H9 (cell line): ENCODE measurements at regions not wholly inside any gene's neighbourhood (a gene's known extent, or its start where the extent isn't known, plus 50 kb on each side); places are given as distances from the start of the nearest gene placed in this dataset.

Source experiments
- DNase-seq: peaks from one replicate; pipeline ENCODE4 v3.0.0-alpha.2; 2017
- H2AFZ ChIP-seq: one replicate; pipeline ENCODE4 v1.6.1; 2013; ENCODE audit warnings: mild to moderate bottlenecking, low read length, control low read depth, moderate library complexity
- H2AK5ac ChIP-seq: 2 replicates; pipeline ENCODE4 v1.6.1; 2013; ENCODE audit warnings: low read length, control low read depth, mixed read lengths; ENCODE audit not compliant: insufficient read length
- H2BK120ac ChIP-seq: one replicate; pipeline ENCODE4 v1.6.1; 2013; ENCODE audit warnings: low read depth, mild to moderate bottlenecking, low read length, control low read depth, inconsistent platforms; ENCODE audit not compliant: poor library complexity, severe bottlenecking
- H2BK12ac ChIP-seq: 2 replicates; pipeline ENCODE4 v1.6.1; 2013; ENCODE audit warnings: low read length, control low read depth, mixed read lengths, low read depth; ENCODE audit not compliant: insufficient read length
- H2BK15ac ChIP-seq: 2 replicates; pipeline ENCODE4 v1.6.1; 2013; ENCODE audit warnings: low read depth, low read length, control low read depth
- H2BK20ac ChIP-seq: one replicate; pipeline ENCODE4 v1.6.1; 2013; ENCODE audit warnings: low read depth, mild to moderate bottlenecking, low read length, control low read depth, inconsistent platforms; ENCODE audit not compliant: poor library complexity, severe bottlenecking
- H2BK5ac ChIP-seq: 2 replicates; pipeline ENCODE4 v1.6.1; 2013; ENCODE audit warnings: low read length, control low read depth, mixed read lengths; ENCODE audit not compliant: insufficient read length
- H3K14ac ChIP-seq: 2 replicates; pipeline ENCODE4 v1.6.1; 2013; ENCODE audit warnings: low read length, control low read depth; ENCODE audit not compliant: insufficient read depth
- H3K18ac ChIP-seq: 2 replicates; pipeline ENCODE4 v1.6.1; 2013; ENCODE audit warnings: low read depth, mild to moderate bottlenecking, mixed read lengths, low read length, control low read depth; ENCODE audit not compliant: insufficient read length
- H3K23ac ChIP-seq: 2 replicates; pipeline ENCODE4 v1.6.1; 2013; ENCODE audit warnings: low read length, control low read depth, mixed read lengths, low read depth; ENCODE audit not compliant: insufficient read length
- H3K23me2 ChIP-seq: 2 replicates; pipeline ENCODE4 v1.6.1; 2013; ENCODE audit warnings: low read depth, mild to moderate bottlenecking, mixed read lengths, low read length, control low read depth; ENCODE audit not compliant: insufficient read length, poor library complexity, severe bottlenecking
- H3K27ac ChIP-seq: 2 replicates; pipeline ENCODE4 v1.5.1; 2013; ENCODE audit warnings: low read length, control low read depth, mixed read lengths, low read depth; ENCODE audit not compliant: insufficient read length
- H3K27me3 ChIP-seq: 2 replicates; pipeline ENCODE4 v1.6.1; 2013; ENCODE audit warnings: low read length, control low read depth, inconsistent platforms; ENCODE audit not compliant: insufficient read depth
- H3K4ac ChIP-seq: 2 replicates; pipeline ENCODE4 v1.6.1; 2013; ENCODE audit warnings: low read depth, mild to moderate bottlenecking, control low read depth, inconsistent platforms, low read length, moderate library complexity
- H3K4me1 ChIP-seq: 2 replicates; pipeline ENCODE4 v1.6.1; 2013; ENCODE audit warnings: low read length, control low read depth, inconsistent platforms; ENCODE audit not compliant: insufficient read depth
- H3K4me2 ChIP-seq: 2 replicates; pipeline ENCODE4 v1.6.1; 2013; ENCODE audit warnings: low read length, control low read depth, mixed read lengths; ENCODE audit not compliant: insufficient read length, insufficient read depth
- H3K56ac ChIP-seq: 2 replicates; pipeline ENCODE4 v1.6.1; 2013; ENCODE audit warnings: low read depth, mild to moderate bottlenecking, mixed read lengths, low read length, control low read depth; ENCODE audit not compliant: insufficient read length
- H3K79me1 ChIP-seq: 2 replicates; pipeline ENCODE4 v1.6.1; 2013; ENCODE audit warnings: low read depth, mild to moderate bottlenecking, moderate library complexity, low read length, control low read depth, inconsistent platforms; ENCODE audit not compliant: insufficient read depth, poor library complexity, severe bottlenecking
- H3K79me2 ChIP-seq: 2 replicates; pipeline ENCODE4 v1.6.1; 2013; ENCODE audit warnings: low read length, control low read depth, inconsistent platforms; ENCODE audit not compliant: insufficient read depth
- H3K9ac ChIP-seq: 2 replicates; pipeline ENCODE4 v1.6.1; 2013; ENCODE audit warnings: low read length, control low read depth, mixed read lengths; ENCODE audit not compliant: insufficient read length; ENCODE audit errors: extremely low read depth
- H3K9me3 ChIP-seq: one replicate; pipeline ENCODE4 v1.6.1; 2013; ENCODE audit warnings: low read depth, low read length, inconsistent platforms; ENCODE audit not compliant: control insufficient read depth
- H3T11ph ChIP-seq: one replicate; pipeline ENCODE4 v1.6.1; 2013; ENCODE audit warnings: mild to moderate bottlenecking, low read length, control low read depth, inconsistent platforms
- H4K20me1 ChIP-seq: one replicate; pipeline ENCODE4 v1.6.1; 2013; ENCODE audit not compliant: control insufficient read depth, insufficient read length, insufficient read depth
- H4K5ac ChIP-seq: 2 replicates; pipeline ENCODE4 v1.6.1; 2013; ENCODE audit warnings: low read depth, mild to moderate bottlenecking, mixed read lengths, low read length, control low read depth; ENCODE audit not compliant: insufficient read length
- H4K8ac ChIP-seq: replicated peaks from 2 replicates; pipeline ENCODE4 v1.6.1; 2013; ENCODE audit warnings: low read length, control low read depth, mixed read lengths, low read depth; ENCODE audit not compliant: insufficient read length
- H4K91ac ChIP-seq: 2 replicates; pipeline ENCODE4 v1.6.1; 2013; ENCODE audit warnings: low read depth, mild to moderate bottlenecking, moderate library complexity, mixed read lengths, low read length, control low read depth; ENCODE audit not compliant: insufficient read length
- H3K27ac Mint-ChIP-seq, 3 experiments: 2 replicates in 2 of 3; 3 replicates in 1 of 3; pipeline ENCODE4 v1.8.0; 2020 to 2021; ENCODE audit warnings: mixed read lengths in 3 of 3, mild to moderate bottlenecking in 1 of 3, moderate library complexity in 1 of 3
- H3K27me3 Mint-ChIP-seq: 2 replicates; pipeline ENCODE4 v1.8.0; 2021; ENCODE audit warnings: low read depth, mild to moderate bottlenecking, moderate library complexity, mixed read lengths
- H3K36me3 Mint-ChIP-seq, 3 experiments: 2 replicates in 2 of 3; 3 replicates in 1 of 3; pipeline ENCODE4 v1.8.0; 2020 to 2021; ENCODE audit warnings: low read depth in 3 of 3, mixed read lengths in 3 of 3; ENCODE audit not compliant: insufficient read depth in 1 of 3
- H3K4me1 Mint-ChIP-seq, 2 experiments: 2 replicates each; pipeline ENCODE4 v1.8.0; 2020; ENCODE audit warnings: mixed read lengths in 2 of 2
- H3K4me3 Mint-ChIP-seq, 2 experiments: 2 replicates in 1 of 2; 3 replicates in 1 of 2; pipeline ENCODE4 v1.8.0; 2020 to 2021; ENCODE audit warnings: mild to moderate bottlenecking in 2 of 2, mixed read lengths in 2 of 2, moderate library complexity in 1 of 2
- H3K9me3 Mint-ChIP-seq, 2 experiments: 2 replicates in 1 of 2; 3 replicates in 1 of 2; pipeline ENCODE4 v1.8.0; 2020; ENCODE audit warnings: mild to moderate bottlenecking in 2 of 2, mixed read lengths in 2 of 2, moderate library complexity in 1 of 2
- CTCF ChIP-seq: fragments of 200-600 bp; sonication (generic); conservative IDR thresholded peaks from 3 replicates; pipeline ENCODE4 v1.8.0; 2021; ENCODE audit warnings: antibody characterized with exemption, mild to moderate bottlenecking
- WGBS: extraction: QIAGEN DNeasy Blood & Tissue Kit; methylation state at CpG from one replicate; pipeline ENCODE4 v1.1.7; 2013; ENCODE audit warnings: missing lambda C conversion rate, low lambda C conversion rate, mixed read lengths; ENCODE audit not compliant: insufficient read length; ENCODE audit errors: extremely low coverage; 5-methylcytosine and 5-hydroxymethylcytosine counted together

GRCh38 chr12:105907982-105908381 is 230.8 kb downstream of the NUAK1 start:
- DNase-seq: no peak

More at GRCh38 chr12:105907982-105908381, 230.8 kb downstream of the NUAK1 start:
- H3K27me3 ChIP-seq: no peaks in the 10 kb centered on the region
- H3K14ac ChIP-seq: no peak overlapping the region
- H2AFZ ChIP-seq: no peak overlapping the region
- H4K91ac ChIP-seq: no peak overlapping the region
- H3K23me2 ChIP-seq: no peaks in the 10 kb centered on the region
- H3K27ac ChIP-seq: no peak overlapping the region
- H2BK20ac ChIP-seq: no peak overlapping the region
- no peak overlapping the region for H3T11ph ChIP-seq
- no peak overlapping the region for H3K4ac ChIP-seq
- no CpG with 5 or more reads among the region's 2 CpGs for WGBS
- no peak overlapping the region for H2BK12ac ChIP-seq
- H2AK5ac ChIP-seq: no peak overlapping the region
- H3K79me2 ChIP-seq: no peaks in the 10 kb centered on the region
- no peaks in the 10 kb centered on the region for H3K4me1 ChIP-seq
- no peaks in the 10 kb centered on the region for H3K4me1 Mint-ChIP-seq
- H3K4me3 Mint-ChIP-seq: no peak overlapping the region
- H3K18ac ChIP-seq: no peak overlapping the region
- H3K9me3 Mint-ChIP-seq: no peaks in the 10 kb centered on the region
- H4K5ac ChIP-seq: no peak overlapping the region
- H3K9ac ChIP-seq: no peak overlapping the region
- H3K27me3 Mint-ChIP-seq: no peaks in the 10 kb centered on the region; the same call in 1 of the 2 replicates
- H3K27ac Mint-ChIP-seq: no peak overlapping the region
- H3K9me3 ChIP-seq: no peaks in the 10 kb centered on the region
- no peaks in the 10 kb centered on the region for H4K20me1 ChIP-seq
- H3K23ac ChIP-seq: no peak overlapping the region
- H3K56ac ChIP-seq: no peak overlapping the region
- H3K36me3 Mint-ChIP-seq: no peaks in the 10 kb centered on the region
- no peaks in the 10 kb centered on the region for H3K79me1 ChIP-seq
- no peak overlapping the region for H4K8ac ChIP-seq
- no peak overlapping the region for H3K4me2 ChIP-seq
- no peak for TF ChIP-seq CTCF
- no peak overlapping the region for H2BK5ac ChIP-seq
- no peak overlapping the region for H2BK120ac ChIP-seq
- no peak overlapping the region for H2BK15ac ChIP-seq
